ENCODE measurements at regions not wholly inside any gene's neighbourhood (a gene's known extent, or its start where the extent isn't known, plus 50 kb on each side); places are given as distances from the start of the nearest gene placed in this dataset.

DNA sequence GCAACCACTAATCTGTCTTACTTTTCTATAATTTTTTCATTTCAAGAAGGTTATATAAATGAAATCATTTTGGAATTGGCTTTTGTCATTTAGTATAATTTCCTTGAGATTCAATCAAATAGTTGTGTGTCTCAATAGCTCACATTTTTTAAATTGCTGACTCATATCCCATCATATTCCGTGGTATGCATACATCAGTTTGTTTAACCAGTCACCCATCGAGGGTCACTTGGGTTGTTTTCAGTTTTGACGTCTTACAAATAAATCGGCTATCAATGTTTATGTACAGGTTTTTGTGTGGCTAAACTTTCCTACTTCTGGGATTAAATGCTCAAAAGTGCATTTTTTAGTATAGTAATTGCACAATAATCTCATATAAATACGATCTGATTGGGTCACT is 185.5 kb downstream of the TAF11L14 start (continued):
- no peak for TF ChIP-seq PHF8 (conservative IDR thresholded peaks at IDR 0.05; ENCODE audit: low read depth, low read length)
- no peak for TF ChIP-seq BCL11A (IDR thresholded peaks at IDR 0.05; ENCODE audit: low read depth in 2 of 2, low read length in 2 of 2)
- no peak for TF ChIP-seq TAF7 (optimal IDR thresholded peaks at IDR 0.05; ENCODE audit: borderline replicate concordance, low read depth, low read length)

Measured in H1 (cell line).